ENCODE measurements at regions not wholly inside any gene's neighbourhood (a gene's known extent, or its start where the extent isn't known, plus 50 kb on each side); places are given as distances from the start of the nearest gene placed in this dataset.

GRCh38 chr5:56527174-56527573 is 288.2 kb upstream of the MAP3K1 start:
- Histone ChIP-seq H3K4me1 (ENCODE audit: insufficient read depth) (peaks cover 17% of the 10 kb centered on the region), H4K20me1 (ENCODE audit: insufficient read depth, poor library complexity, severe bottlenecking) (no peaks in the 10 kb centered on the region), H3K4me2 (no peak overlapping the region), H3K9me2 (replicated peaks; ENCODE audit: insufficient read depth) (no peaks in the 10 kb centered on the region), H3K9me3 (ENCODE audit: low read depth) (no peaks in the 10 kb centered on the region), H3K4me3 (no peak overlapping the region), H2AFZ (no peak overlapping the region), H3K79me2 (no peaks in the 10 kb centered on the region), H3K36me3 (replicated peaks; ENCODE audit: insufficient read depth, low read depth) (no peaks in the 10 kb centered on the region), H3K27me3 (no peaks in the 10 kb centered on the region), H3K27ac (no peak overlapping the region)
- WGBS (ENCODE audit: low lambda C conversion rate, missing lambda C conversion rate) = 92% methylated on average over 4 of the region's 4 CpGs
- no peak for TF ChIP-seq EZH2phosphoT487 (IDR thresholded peaks at IDR 0.05; ENCODE audit: low read depth, severe bottlenecking, unreplicated experiment)
- TF ChIP-seq CTCF (IDR thresholded peaks at IDR 0.05; ENCODE audit: poor library complexity) = no peak
- no peak for TF ChIP-seq EZH2 (IDR thresholded peaks at IDR 0.05; ENCODE audit: borderline replicate concordance)
- no peak for DNase-seq (ENCODE audit: low spot score)

DNA sequence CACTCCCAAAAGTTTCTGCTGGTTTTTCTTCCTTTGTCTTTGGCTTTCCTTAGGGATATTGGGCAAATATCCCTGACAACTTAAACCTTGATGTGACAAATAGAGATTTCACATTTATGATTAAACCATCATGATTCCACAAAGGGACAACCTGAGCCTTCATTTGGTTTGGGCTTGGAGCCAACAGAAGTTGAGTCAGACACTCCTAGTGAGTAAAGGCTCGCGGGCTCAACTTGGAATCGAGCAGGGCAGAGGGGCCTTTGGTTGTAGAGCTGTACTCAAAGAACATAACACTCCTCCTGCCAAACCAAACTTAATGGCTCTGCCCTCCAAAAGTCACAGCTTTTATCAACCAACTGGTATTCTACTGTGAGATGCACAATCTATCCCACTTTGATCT is 290.2 kb upstream of the MAP3K1 start:
- Histone ChIP-seq H3K4me1 (ENCODE audit: insufficient read depth) (peaks cover 14% of the 10 kb centered on the region), H3K9me2 (replicated peaks; ENCODE audit: insufficient read depth) (no peaks in the 10 kb centered on the region), H3K4me2 (no peak overlapping the region), H3K27ac (no peak overlapping the region), H3K36me3 (replicated peaks; ENCODE audit: insufficient read depth, low read depth) (no peaks in the 10 kb centered on the region), H3K4me3 (no peak overlapping the region), H2AFZ (no peak overlapping the region), H3K9me3 (ENCODE audit: low read depth) (no peaks in the 10 kb centered on the region), H4K20me1 (ENCODE audit: insufficient read depth, poor library complexity, severe bottlenecking) (no peaks in the 10 kb centered on the region), H3K79me2 (no peaks in the 10 kb centered on the region), H3K27me3 (no peaks in the 10 kb centered on the region)
- 57% methylated on average over 3 of the region's 3 CpGs for WGBS (ENCODE audit: low lambda C conversion rate, missing lambda C conversion rate)
- TF ChIP-seq CTCF (IDR thresholded peaks at IDR 0.05; ENCODE audit: poor library complexity) = no peak
- TF ChIP-seq EZH2phosphoT487 (IDR thresholded peaks at IDR 0.05; ENCODE audit: low read depth, severe bottlenecking, unreplicated experiment) = no peak
- TF ChIP-seq EZH2 (IDR thresholded peaks at IDR 0.05; ENCODE audit: borderline replicate concordance) = no peak
- DNase-seq (ENCODE audit: low spot score) = no peak

DNA sequence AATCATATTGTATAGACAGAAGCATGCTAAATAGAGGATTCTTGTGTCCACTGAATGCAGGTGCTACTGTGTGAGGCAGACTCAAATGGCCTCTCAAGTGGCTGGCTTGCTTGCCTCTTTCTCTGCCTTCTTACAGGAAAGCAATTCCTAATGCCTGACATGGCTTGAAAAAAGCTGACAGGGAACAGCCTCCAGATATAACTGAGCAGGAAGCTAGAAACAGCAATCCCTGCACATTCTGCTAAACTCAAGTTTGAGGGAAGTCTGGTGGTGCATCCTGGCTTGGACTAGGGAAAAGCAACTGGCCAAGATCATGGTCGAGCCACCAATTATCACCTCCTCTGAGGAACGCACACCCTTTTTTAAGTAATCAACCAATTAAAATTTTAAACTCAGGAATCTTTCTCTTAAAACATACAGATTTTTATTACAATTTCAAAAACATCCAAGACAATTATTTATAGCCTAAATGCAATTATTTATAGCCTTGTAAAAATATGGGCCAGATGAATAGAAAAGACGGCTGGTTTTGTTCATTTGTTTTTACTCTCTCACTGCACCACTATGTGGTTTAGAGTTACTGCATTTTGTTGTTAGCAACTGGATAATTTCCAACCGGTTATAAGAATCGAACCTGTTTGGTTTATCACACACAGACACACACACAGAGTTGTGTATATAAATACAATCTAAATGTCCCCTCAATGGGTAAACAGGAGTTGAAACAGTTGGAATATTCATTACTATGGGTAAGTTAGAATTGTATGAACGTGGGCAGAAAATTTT is 290.9 kb upstream of the ANKRD55 start:
- TF ChIP-seq EZH2 (IDR thresholded peaks at IDR 0.05; ENCODE audit: borderline replicate concordance) (no peak), EZH2phosphoT487 (IDR thresholded peaks at IDR 0.05; ENCODE audit: low read depth, severe bottlenecking, unreplicated experiment) (no peak), CTCF (IDR thresholded peaks at IDR 0.05; ENCODE audit: poor library complexity) (no peak)
- Histone ChIP-seq H3K4me3 (no peak overlapping the region), H2AFZ (no peak overlapping the region), H3K27me3 (no peaks in the 10 kb centered on the region), H3K4me1 (ENCODE audit: insufficient read depth) (peaks cover 14% of the 10 kb centered on the region), H3K9me3 (ENCODE audit: low read depth) (no peaks in the 10 kb centered on the region), H3K4me2 (no peak overlapping the region), H3K9me2 (replicated peaks; ENCODE audit: insufficient read depth) (no peaks in the 10 kb centered on the region), H3K27ac (no peak overlapping the region), H4K20me1 (ENCODE audit: insufficient read depth, poor library complexity, severe bottlenecking) (no peaks in the 10 kb centered on the region), H3K79me2 (no peaks in the 10 kb centered on the region), H3K36me3 (replicated peaks; ENCODE audit: insufficient read depth, low read depth) (no peaks in the 10 kb centered on the region)
- DNase-seq (ENCODE audit: low spot score) = no peak
- 44% methylated on average over 6 of the region's 6 CpGs for WGBS (ENCODE audit: low lambda C conversion rate, missing lambda C conversion rate)
